ENCODE measurements at regions not wholly inside any gene's neighbourhood (a gene's known extent, or its start where the extent isn't known, plus 50 kb on each side); places are given as distances from the start of the nearest gene placed in this dataset.

GRCh38 chr10:8233832-8234259, 179.4 kb downstream of the GATA3 start:
- DNase-seq, result no peak

GRCh38 chr10:8235253-8236027, 181.0 kb downstream of the GATA3 start:
- no peak for DNase-seq

GRCh38 chr10:8238986-8239385, 184.5 kb downstream of the GATA3 start:
- peak; percentile 38 for DNase-seq

DNA sequence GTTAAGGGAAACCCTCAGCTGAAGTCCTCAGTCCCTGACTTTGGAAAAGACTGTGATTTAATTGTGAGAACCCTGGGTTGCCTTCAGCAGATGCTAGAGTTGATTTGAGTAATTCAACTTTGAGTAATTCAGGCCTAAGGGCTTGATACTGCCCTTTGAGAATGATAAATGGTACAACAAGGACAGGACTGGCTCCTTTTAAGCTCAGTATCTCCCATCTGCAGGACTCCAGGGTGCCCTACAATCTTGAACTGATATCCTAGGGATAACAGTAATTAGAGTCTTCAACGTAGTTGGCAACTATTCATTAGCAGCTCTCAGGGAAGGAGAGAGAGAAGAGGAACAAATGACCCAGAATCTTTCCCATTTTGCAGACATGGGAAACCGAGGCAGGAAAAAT, 186.4 kb downstream of the GATA3 start:
- DNase-seq, result no peak

DNA sequence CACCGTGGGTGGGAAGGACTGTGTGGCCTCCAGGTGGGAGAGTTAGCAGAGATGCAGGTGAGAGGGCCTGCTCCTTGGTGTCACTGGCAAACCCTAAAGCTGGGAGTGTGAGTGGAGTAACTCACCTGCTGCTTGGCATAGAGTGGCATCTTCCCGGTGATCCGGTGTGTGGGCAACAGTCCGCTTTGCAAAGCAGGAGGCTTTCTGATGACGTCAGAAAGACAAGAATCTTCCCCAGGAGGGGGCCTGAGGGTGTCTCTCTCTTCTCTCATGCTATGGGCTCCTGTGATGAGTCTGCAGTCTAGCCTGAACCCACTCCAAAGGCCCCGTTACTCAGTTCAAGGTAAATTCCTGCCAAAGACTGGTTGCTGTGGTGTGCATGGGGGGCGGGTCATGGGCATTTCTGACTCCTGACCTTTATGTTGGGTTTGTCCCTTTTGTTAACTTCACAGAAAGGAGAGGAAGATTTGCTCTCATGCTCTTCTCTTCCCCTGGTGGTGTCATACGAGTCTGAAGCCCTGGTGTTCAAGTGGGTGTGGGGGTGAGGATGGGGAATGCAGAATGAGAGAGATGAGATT, 187.9 kb downstream of the GATA3 start:
- DNase-seq, result no peak

GRCh38 chr10:8245131-8245813, 190.8 kb downstream of the GATA3 start:
- DNase-seq, result peak; percentile 65

DNA sequence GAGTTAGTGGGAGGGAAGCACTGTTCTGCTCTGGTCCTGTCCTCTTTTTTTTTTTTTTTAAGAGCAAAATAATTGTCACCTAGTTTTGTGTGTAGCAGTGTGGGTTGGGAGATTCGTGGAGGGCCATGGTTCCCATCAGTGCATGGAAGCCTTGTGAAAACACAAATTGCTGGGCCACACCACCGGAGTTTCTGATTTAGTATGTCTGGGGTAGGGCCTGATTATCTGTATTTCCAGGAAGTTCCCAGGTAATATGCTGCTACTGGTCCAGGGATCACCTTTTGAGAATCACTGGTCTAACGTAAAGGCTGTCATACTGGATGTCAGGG, 191.3 kb downstream of the GATA3 start:
- no peak for DNase-seq

- no peak for DNase-seq
Observed at GRCh38 chr10:8246548-8246947, 192.1 kb downstream of the GATA3 start.

- DNase-seq, result no peak
Observed at GRCh38 chr10:8247191-8247590, 192.7 kb downstream of the GATA3 start.

DNA sequence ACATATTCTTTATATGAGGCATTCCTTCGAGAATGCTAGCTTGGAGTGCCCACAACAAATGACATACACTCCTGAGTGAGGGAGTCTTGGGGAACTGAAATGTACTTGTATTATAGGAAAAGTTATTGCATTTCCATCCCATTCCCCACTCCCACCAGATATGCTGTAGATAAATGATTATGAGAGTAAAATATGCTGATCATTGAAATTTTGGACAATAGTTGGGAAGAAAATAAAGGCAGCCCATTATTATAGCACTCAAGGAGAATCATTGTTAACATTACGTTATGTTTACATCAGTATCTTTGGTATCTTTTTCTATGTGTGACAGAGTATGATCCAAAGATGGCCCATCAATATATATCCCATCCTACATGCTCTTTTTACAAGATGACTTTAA, 194.4 kb downstream of the GATA3 start:
- DNase-seq, result no peak

DNA sequence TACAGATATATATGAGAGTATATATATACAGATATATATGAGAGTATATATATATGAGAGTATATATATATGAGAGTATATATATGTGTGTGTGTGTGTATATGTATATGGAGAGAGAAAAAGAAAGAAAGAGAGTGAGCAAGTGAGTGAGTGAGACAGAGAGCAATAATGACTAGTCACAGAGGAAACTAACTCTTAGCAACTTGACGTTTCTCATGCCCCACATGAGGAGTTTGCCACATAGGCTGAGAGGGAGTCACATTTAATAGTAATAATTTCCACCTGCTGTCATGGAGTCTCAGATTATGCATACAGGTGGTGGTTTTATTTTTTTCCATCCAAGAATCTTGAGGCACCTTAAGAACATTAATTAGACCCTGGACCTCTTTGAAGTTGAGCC, 199.9 kb downstream of the GATA3 start:
- DNase-seq, result no peak

- DNase-seq, result no peak
Observed at GRCh38 chr10:8255301-8255700, 200.8 kb downstream of the GATA3 start.

DNA sequence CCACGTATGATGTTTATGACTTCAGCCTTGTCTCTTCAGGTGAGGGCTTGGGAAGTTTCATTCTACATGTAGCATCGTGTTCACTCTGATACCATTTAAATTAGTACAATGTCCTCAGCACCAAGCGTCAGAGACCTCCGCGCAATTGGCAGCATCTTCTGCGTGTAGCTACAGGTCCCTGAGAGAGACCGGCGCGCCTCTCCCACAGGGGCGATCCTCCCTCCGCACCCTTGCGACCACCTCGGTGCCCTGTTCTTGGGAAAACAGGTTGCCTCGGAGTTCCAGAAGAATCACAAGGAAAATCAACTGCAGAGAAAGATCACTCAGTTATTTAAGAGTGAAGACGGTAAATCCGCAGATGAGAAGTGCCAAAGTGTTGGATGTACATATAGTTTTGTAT, 206.2 kb downstream of the GATA3 start:
- DNase-seq, result no peak

DNA sequence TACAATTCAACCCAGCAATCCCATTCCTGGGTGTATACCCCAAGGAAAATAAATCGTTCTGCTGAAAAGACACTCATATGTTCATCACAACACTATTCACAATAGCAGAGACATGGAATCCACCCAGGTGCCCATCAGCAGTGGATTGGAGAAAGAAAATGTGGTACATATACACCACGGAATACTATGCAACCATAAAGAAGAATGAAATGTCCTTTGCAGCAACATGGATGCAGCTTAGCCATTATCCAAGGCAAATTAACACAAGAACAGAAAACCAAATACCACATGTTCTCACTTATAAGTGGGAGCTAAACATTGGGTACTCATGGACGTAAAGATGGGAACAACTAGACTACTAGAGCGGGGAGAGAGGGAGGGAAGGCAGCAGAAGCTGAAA, 207.8 kb downstream of the GATA3 start:
- DNase-seq, result no peak

GRCh38 chr10:8269976-8270375, 215.5 kb downstream of the GATA3 start:
- DNase-seq, result no peak

DNA sequence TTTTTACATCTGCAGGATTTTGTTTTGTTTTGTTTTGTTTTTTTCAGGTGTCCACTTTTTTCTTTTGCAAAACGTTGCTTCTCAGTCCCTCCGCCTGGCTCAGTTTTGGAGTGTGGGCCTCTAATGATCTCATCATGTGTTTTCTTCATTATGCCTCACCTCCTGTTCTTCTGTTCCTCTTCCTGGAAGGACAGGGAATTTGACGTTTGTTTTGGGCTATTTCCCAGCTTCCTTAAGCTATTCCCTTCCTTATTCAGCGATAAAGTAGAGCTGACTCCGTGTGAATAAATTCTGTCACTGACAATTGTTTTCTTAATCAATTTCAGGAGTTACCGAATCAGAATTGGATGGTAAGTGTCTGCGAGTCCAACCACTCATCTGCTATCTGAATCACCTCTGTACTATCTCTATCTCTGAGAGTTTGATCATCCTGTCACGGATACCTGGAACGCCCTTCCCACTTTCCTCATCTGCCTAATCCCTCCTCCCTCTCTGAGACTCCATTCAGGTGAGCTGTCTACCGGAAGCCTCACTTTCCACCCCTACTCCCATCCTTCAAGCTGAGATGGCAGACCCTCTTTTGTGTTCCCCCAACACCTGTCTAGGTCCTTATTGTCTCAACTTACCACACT, 218.4 kb downstream of the GATA3 start:
- no peak for DNase-seq

DNA sequence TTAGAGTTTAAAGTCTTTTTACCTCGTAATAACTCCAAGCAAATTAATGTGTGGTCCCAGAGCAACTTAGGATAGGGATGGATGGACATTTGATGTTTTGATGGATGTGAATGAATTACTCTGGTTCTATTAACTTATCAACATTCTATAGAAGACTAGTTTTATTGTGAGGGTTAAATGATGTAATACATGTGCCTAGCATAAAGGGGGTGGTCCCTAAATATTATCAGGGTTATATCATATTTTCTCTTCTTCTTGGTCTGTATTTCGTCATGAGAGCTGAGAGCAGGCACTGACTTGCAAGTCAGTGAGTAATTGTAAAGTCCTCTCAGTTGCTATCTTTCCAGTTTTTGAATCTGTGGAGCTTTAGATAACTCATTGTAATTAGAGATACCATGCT, 219.3 kb downstream of the GATA3 start:
- DNase-seq, result no peak

- no peak for DNase-seq
Observed at GRCh38 chr10:8275911-8276310, 221.4 kb downstream of the GATA3 start.

GRCh38 chr10:8278099-8278498, 223.6 kb downstream of the GATA3 start:
- no peak for DNase-seq

- DNase-seq, result no peak
Observed at GRCh38 chr10:8279598-8279997, 225.1 kb downstream of the GATA3 start.

DNA sequence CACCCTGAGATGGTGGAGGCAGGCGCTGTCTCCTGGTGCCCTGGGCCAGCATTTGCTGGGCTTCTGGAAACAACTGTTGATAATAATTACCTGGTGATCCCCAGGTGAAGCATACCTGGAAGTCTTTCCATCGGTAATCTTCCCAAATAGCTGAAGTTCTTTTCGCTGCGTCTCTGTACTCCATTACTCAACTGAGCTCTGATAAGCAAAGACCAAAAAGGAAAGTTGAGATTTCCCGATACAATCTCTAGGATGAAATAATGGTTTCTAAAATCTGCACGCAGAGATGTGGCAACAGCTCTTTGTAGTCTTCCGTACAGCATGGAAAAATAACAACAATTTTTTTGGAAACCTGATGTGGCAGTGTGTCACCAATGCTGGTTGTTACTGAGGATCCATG, 226.5 kb downstream of the GATA3 start:
- no peak for DNase-seq

- DNase-seq, result no peak
Observed at GRCh38 chr10:8282340-8282739, 227.9 kb downstream of the GATA3 start.

GRCh38 chr10:8283166-8283905, 228.8 kb downstream of the GATA3 start:
- no peak for DNase-seq

Data from CD4-positive, alpha-beta T cell treated with Interleukin-17A for 1 hour (primary cell).